ENCODE measurements at regions not wholly inside any gene's neighbourhood (a gene's known extent, or its start where the extent isn't known, plus 50 kb on each side); places are given as distances from the start of the nearest gene placed in this dataset.

DNA sequence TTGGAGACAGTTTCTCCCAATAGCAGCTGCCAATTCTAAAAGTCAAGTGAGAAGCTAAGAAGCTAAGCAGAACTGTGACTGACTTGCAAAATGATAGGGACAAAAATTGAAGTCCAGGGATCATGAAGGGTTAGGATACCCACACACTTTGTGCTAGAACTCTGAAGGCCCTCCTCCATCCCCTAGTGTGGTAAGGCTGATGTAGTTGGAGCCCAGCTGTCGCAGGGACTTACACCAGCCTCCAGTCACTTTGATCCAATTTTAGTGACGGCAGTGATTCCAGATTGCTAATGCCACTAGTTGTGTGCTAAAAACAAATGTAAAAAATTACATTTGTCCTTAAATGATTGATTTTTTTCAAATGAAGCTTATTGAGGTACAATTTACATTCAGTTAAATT, 742.7 kb upstream of the ZNF608 start:
- TF ChIP-seq, protein P1, sequence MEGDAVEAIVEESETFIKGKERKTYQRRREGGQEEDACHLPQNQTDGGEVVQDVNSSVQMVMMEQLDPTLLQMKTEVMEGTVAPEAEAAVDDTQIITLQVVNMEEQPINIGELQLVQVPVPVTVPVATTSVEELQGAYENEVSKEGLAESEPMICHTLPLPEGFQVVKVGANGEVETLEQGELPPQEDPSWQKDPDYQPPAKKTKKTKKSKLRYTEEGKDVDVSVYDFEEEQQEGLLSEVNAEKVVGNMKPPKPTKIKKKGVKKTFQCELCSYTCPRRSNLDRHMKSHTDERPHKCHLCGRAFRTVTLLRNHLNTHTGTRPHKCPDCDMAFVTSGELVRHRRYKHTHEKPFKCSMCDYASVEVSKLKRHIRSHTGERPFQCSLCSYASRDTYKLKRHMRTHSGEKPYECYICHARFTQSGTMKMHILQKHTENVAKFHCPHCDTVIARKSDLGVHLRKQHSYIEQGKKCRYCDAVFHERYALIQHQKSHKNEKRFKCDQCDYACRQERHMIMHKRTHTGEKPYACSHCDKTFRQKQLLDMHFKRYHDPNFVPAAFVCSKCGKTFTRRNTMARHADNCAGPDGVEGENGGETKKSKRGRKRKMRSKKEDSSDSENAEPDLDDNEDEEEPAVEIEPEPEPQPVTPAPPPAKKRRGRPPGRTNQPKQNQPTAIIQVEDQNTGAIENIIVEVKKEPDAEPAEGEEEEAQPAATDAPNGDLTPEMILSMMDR (IDR thresholded peaks at IDR 0.05 in 4 of 5, conservative IDR thresholded peaks at IDR 0.05 in 1 of 5) = no peak
- no peak for TF ChIP-seq POLR2A (IDR thresholded peaks at IDR 0.05)

All from gastrocnemius medialis (tissue), 4 donors.